Endothelial cell of umbilical vein (primary cell): ENCODE measurements at regions not wholly inside any gene's neighbourhood (a gene's known extent, or its start where the extent isn't known, plus 50 kb on each side); places are given as distances from the start of the nearest gene placed in this dataset.

Experiments
- BruUV-seq: library from RNA; stranded (reverse); fragments of 400-500 nt; replicated peaks from 2 replicates; lab custom pipeline; 2021; lab: Mats Ljungman, UMichigan
- CTCF ChIA-PET: fragments of 300-600, 350-600 bp; sonication (Branson Sonifier 250); formaldehyde crosslinking; loops from one replicate; lab custom pipeline; 2021; ENCODE audit warnings: antibody characterized with exemption, inconsistent platforms; lab: Charles Lee
- POLR2A ChIA-PET: fragments of 300-600, 350-600 bp; sonication (Branson Sonifier 250); formaldehyde crosslinking; loops from one replicate; lab custom pipeline; 2021; ENCODE audit warnings: antibody characterized with exemption, inconsistent platforms; lab: Charles Lee
- DNase-seq: peaks from one replicate; pipeline ENCODE4 v3.0.0-alpha.2; 2011; ENCODE audit warnings: low read depth, low spot score
- FAIRE-seq: peaks from 2 replicates; lab custom pipeline; 2011; peaks lifted over from hg19 to GRCh38; lab: Jason Lieb, UNC
- H2AFZ ChIP-seq: 2 replicates; pipeline ENCODE4 v1.6.0; 2012; ENCODE audit warnings: low read depth, low read length, control low read depth, inconsistent platforms
- H3K27ac ChIP-seq: 2 replicates; pipeline ENCODE4 v1.5.1; 2011; ENCODE audit warnings: low read depth, mild to moderate bottlenecking, control low read depth, low read length, moderate library complexity; ENCODE audit not compliant: insufficient read depth
- H3K27me3 ChIP-seq, 2 experiments: 2 replicates each; pipeline versions ENCODE4 v1.6.0 to v1.6.1; 2011; ENCODE audit warnings: low read length in 2 of 2, mixed read lengths in 1 of 2; ENCODE audit not compliant: control insufficient read depth in 2 of 2, insufficient read depth in 2 of 2
- H3K36me3 ChIP-seq, 2 experiments: 2 replicates in 1 of 2; 3 replicates in 1 of 2; pipeline ENCODE4 v1.5.1; 2011; ENCODE audit warnings: low read length in 2 of 2, mild to moderate bottlenecking in 1 of 2, moderate library complexity in 1 of 2; ENCODE audit not compliant: control insufficient read depth in 2 of 2, insufficient read depth in 2 of 2; ENCODE audit errors: extremely low read depth in 1 of 2
- H3K4me1 ChIP-seq: 3 replicates; pipeline ENCODE4 v1.5.1; 2011; ENCODE audit warnings: mild to moderate bottlenecking, low read length; ENCODE audit not compliant: control insufficient read depth, insufficient read depth; ENCODE audit errors: extremely low read depth
- H3K4me2 ChIP-seq: 2 replicates; pipeline ENCODE4 v1.6.1; 2011; ENCODE audit warnings: low read length, control low read depth, mixed read lengths; ENCODE audit not compliant: insufficient read depth
- H3K4me3 ChIP-seq, 3 experiments: fragments of 200-600 bp in 1 of 3; sonication (generic), shearing (Covaris generic) in 1 of 3; replicated peaks in 1 of 3; 2 replicates each; pipeline ENCODE4 v1.5.1; 2011 to 2016; ENCODE audit warnings: control low read depth in 3 of 3, low read length in 3 of 3, mild to moderate bottlenecking in 2 of 3, inconsistent platforms in 1 of 3, low read depth in 1 of 3, moderate library complexity in 1 of 3; ENCODE audit not compliant: insufficient read depth in 1 of 3
- H3K79me2 ChIP-seq: 2 replicates; pipeline ENCODE4 v1.6.0; 2012; ENCODE audit warnings: low read length, inconsistent platforms; ENCODE audit not compliant: control insufficient read depth, insufficient read depth
- H3K9ac ChIP-seq: replicated peaks from 2 replicates; pipeline ENCODE3; 2011; ENCODE audit warnings: low read length, control low read depth; ENCODE audit not compliant: insufficient read depth; ENCODE audit errors: extremely low read depth
- H3K9me1 ChIP-seq: replicated peaks from 3 replicates; pipeline ENCODE4 v1.6.0; 2011; ENCODE audit warnings: mild to moderate bottlenecking, low read length; ENCODE audit not compliant: control insufficient read depth, insufficient read depth; ENCODE audit errors: extremely low read depth
- H3K9me3 ChIP-seq: replicated peaks from 2 replicates; pipeline ENCODE4 v1.5.1; 2012; ENCODE audit warnings: low read length, inconsistent platforms; ENCODE audit not compliant: control insufficient read depth, insufficient read depth
- H4K20me1 ChIP-seq: replicated peaks from 2 replicates; pipeline ENCODE3; 2011; ENCODE audit warnings: mild to moderate bottlenecking, low read length; ENCODE audit not compliant: control insufficient read depth, insufficient read depth; ENCODE audit errors: extremely low read depth
- CTCF ChIP-seq, 2 donors: IDR thresholded peaks; 1 replicate in 1 of 2; 2 replicates in 1 of 2; pipeline ENCODE4 v1.5.1; 2011; ENCODE audit warnings: low read length in 2 of 2, mild to moderate bottlenecking in 2 of 2, moderate library complexity in 2 of 2, control low read depth in 1 of 2, inconsistent platforms in 1 of 2, low read depth in 1 of 2; ENCODE audit not compliant: insufficient read depth in 1 of 2; ENCODE audit errors: extremely low read depth in 1 of 2
- EZH2 ChIP-seq: IDR thresholded peaks from 2 replicates; pipeline ENCODE4 v1.6.1; 2012; ENCODE audit warnings: borderline replicate concordance, low read depth, mild to moderate bottlenecking, moderate library complexity, low read length, inconsistent platforms; ENCODE audit not compliant: severe bottlenecking
- FOS ChIP-seq: IDR thresholded peaks from 2 replicates; pipeline ENCODE4 v1.6.1; 2011; ENCODE audit warnings: mild to moderate bottlenecking, low read length, moderate library complexity, borderline replicate concordance; ENCODE audit not compliant: insufficient read depth
- GATA2 ChIP-seq: IDR thresholded peaks from 2 replicates; pipeline ENCODE4 v1.7.0; 2011; ENCODE audit warnings: low read depth, mild to moderate bottlenecking, moderate library complexity, mixed read lengths, low read length; ENCODE audit not compliant: insufficient read length, insufficient read depth
- JUN ChIP-seq: IDR thresholded peaks from 2 replicates; pipeline ENCODE4 v1.6.1; 2011; ENCODE audit warnings: borderline replicate concordance, low read depth; ENCODE audit not compliant: insufficient read length, insufficient read depth
- MAX ChIP-seq: IDR thresholded peaks from 2 replicates; pipeline ENCODE4 v1.6.1; 2011; ENCODE audit not compliant: insufficient read depth, insufficient read length
- MYC ChIP-seq: IDR thresholded peaks from one replicate; pipeline ENCODE4 v1.6.1; 2011; ENCODE audit warnings: mild to moderate bottlenecking, low read depth, low read length
- POLR2A ChIP-seq: IDR thresholded peaks from 2 replicates; pipeline ENCODE4 v1.6.1; 2012; ENCODE audit warnings: low read depth, mild to moderate bottlenecking, control low read depth, low read length
- POLR2AphosphoS5 ChIP-seq: IDR thresholded peaks from 2 replicates; pipeline ENCODE4 v1.6.1; 2012; ENCODE audit warnings: low read depth, mild to moderate bottlenecking, control low read depth, low read length, moderate library complexity; ENCODE audit not compliant: insufficient read depth
- dilution Hi-C: fragments of 300-500 bp; cut with MboI; formaldehyde crosslinking; loops from one replicate; pipeline ENCODE4 v1.15.0; 2019; ENCODE audit warnings: low sequenced_read_pairs; ENCODE audit not compliant: extremely low pct_ligation_motif_present
- intact Hi-C: fragments of 100-400 bp; cut with micrococcal nuclease; formaldehyde crosslinking; loops from one replicate; pipeline ENCODE4 v1.10.0; 2022

- no peaks in the 10 kb centered on the region for H4K20me1 ChIP-seq
- H3K9me1 ChIP-seq, result no peaks in the 10 kb centered on the region
- TF ChIP-seq JUN (no peak), GATA2 (no peak), MYC (no peak), POLR2A (no peak), EZH2 (no peak), FOS (no peak), POLR2AphosphoS5 (no peak), CTCF (IDR thresholded peaks at IDR 0.05; ENCODE audit: extremely low read depth in 1 of 2, insufficient read depth in 1 of 2, low read depth in 1 of 2, low read length in 2 of 2) (no peak), MAX (no peak)
- no peak overlapping the region for H3K4me3 ChIP-seq
- H3K36me3 ChIP-seq, result no peaks in the 10 kb centered on the region
- no peak for FAIRE-seq
- H3K4me2 ChIP-seq, result no peak overlapping the region
- H2AFZ ChIP-seq, result no peak overlapping the region
- H3K27me3 ChIP-seq, result no peaks in the 10 kb centered on the region
- no peaks in the 10 kb centered on the region for H3K79me2 ChIP-seq
- no peak for DNase-seq
- POLR2A ChIA-PET, result no interaction called here
- H3K9me3 ChIP-seq, result no peaks in the 10 kb centered on the region
- no peak overlapping the region for H3K9ac ChIP-seq
- BruUV-seq, result no TSS peak
- H3K4me1 ChIP-seq, result no peaks in the 10 kb centered on the region
- H3K27ac ChIP-seq, result no peak overlapping the region
- intact Hi-C loops (no loop called here), dilution Hi-C loops (no loop called here)
- CTCF ChIA-PET, result no interaction called here
These were observed 185.2 kb downstream of the AVL9 start for GRCh38 chr7:32680259-32681173.
